H1 (cell line): ENCODE measurements at regions not wholly inside any gene's neighbourhood (a gene's known extent, or its start where the extent isn't known, plus 50 kb on each side); places are given as distances from the start of the nearest gene placed in this dataset.

ENCODE experiments used
- CTCF ChIA-PET: fragments of 300-600 bp; sonication (Branson Sonifier 250); formaldehyde crosslinking; loops from one replicate; lab custom pipeline; 2021; ENCODE audit not compliant: partially characterized antibody; lab: Charles Lee
- POLR2A ChIA-PET: fragments of 300-600 bp; sonication (Branson Sonifier 250); formaldehyde crosslinking; loops from one replicate; lab custom pipeline; 2021; ENCODE audit warnings: inconsistent platforms; ENCODE audit not compliant: partially characterized antibody; lab: Charles Lee
- DNase-seq, 2 experiments: peaks; one replicate each; pipeline versions ENCODE4 v3.0.0 to v3.0.0-alpha.2; 2010 to 2022; ENCODE audit warnings: low spot score in 2 of 2, low read depth in 1 of 2, mixed read lengths in 1 of 2
- FAIRE-seq: peaks from 2 replicates; lab custom pipeline; 2011; peaks lifted over from hg19 to GRCh38; lab: Jason Lieb, UNC
- H2AFZ ChIP-seq: 2 replicates; pipeline ENCODE4 v1.8.1; 2012; ENCODE audit warnings: low read length, inconsistent platforms
- H2AK5ac ChIP-seq: 2 replicates; pipeline ENCODE4 v1.6.1; 2013; ENCODE audit warnings: low read depth, low read length
- H2BK120ac ChIP-seq: replicated peaks from 2 replicates; pipeline ENCODE3; 2013; ENCODE audit warnings: low read depth, low read length, inconsistent platforms
- H2BK12ac ChIP-seq: 2 replicates; pipeline ENCODE4 v1.6.1; 2013; ENCODE audit warnings: low read depth, low read length
- H2BK15ac ChIP-seq: 2 replicates; pipeline ENCODE4 v1.6.1; 2013; ENCODE audit warnings: low read length
- H2BK20ac ChIP-seq: 2 replicates; pipeline ENCODE4 v1.6.1; 2013; ENCODE audit warnings: low read length
- H2BK5ac ChIP-seq: 2 replicates; pipeline ENCODE4 v1.6.1; 2013; ENCODE audit warnings: low read depth, low read length
- H3K14ac ChIP-seq: 2 replicates; pipeline ENCODE4 v1.6.1; 2013; ENCODE audit warnings: inconsistent platforms; ENCODE audit not compliant: insufficient read length
- H3K18ac ChIP-seq: 2 replicates; pipeline ENCODE4 v1.6.1; 2013; ENCODE audit warnings: low read length; ENCODE audit errors: extremely low read depth
- H3K23ac ChIP-seq: 2 replicates; pipeline ENCODE4 v1.6.1; 2013; ENCODE audit warnings: inconsistent platforms; ENCODE audit not compliant: insufficient read length
- H3K23me2 ChIP-seq: 2 replicates; pipeline ENCODE4 v1.6.1; 2013; ENCODE audit warnings: low read depth, low read length
- H3K27ac ChIP-seq: 2 replicates; pipeline ENCODE4 v1.6.1; 2011; ENCODE audit warnings: low read depth, low read length, inconsistent platforms
- H3K27me3 ChIP-seq, 4 experiments: replicated peaks in 1 of 4; 1 replicate in 1 of 4; 2 replicates in 3 of 4; pipeline versions ENCODE4 v1.6.1 to v1.8.1; 2011 to 2013; ENCODE audit warnings: low read length in 3 of 4, mild to moderate bottlenecking in 3 of 4, inconsistent platforms in 2 of 4, mixed read lengths in 2 of 4, moderate library complexity in 1 of 4; ENCODE audit not compliant: control insufficient read depth in 3 of 4, insufficient read depth in 3 of 4; ENCODE audit errors: extremely low read depth in 1 of 4
- H3K36me3 ChIP-seq, 4 experiments: 2 replicates each; pipeline versions ENCODE4 v1.6.1 to v1.8.1; 2011 to 2013; ENCODE audit warnings: mild to moderate bottlenecking in 4 of 4, low read length in 3 of 4, moderate library complexity in 2 of 4, control low read depth in 1 of 4, inconsistent platforms in 1 of 4; ENCODE audit not compliant: insufficient read depth in 4 of 4, control insufficient read depth in 2 of 4
- H3K4ac ChIP-seq: replicated peaks from 2 replicates; pipeline ENCODE3; 2013; ENCODE audit warnings: low read length, low read depth, mixed read lengths, inconsistent platforms; ENCODE audit not compliant: insufficient read length
- H3K4me1 ChIP-seq, 4 experiments: replicated peaks in 1 of 4; 1 replicate in 1 of 4; 2 replicates in 3 of 4; pipeline versions ENCODE4 v1.6.1 to v1.8.1; 2011 to 2013; ENCODE audit warnings: low read length in 3 of 4, inconsistent platforms in 2 of 4, mixed read lengths in 1 of 4; ENCODE audit not compliant: insufficient read depth in 4 of 4, control insufficient read depth in 3 of 4
- H3K4me2 ChIP-seq, 2 experiments: 2 replicates each; pipeline versions ENCODE4 v1.6.1 to v1.8.1; 2011 to 2013; ENCODE audit warnings: low read depth in 2 of 2, low read length in 2 of 2, control low read depth in 1 of 2, inconsistent platforms in 1 of 2, mild to moderate bottlenecking in 1 of 2; ENCODE audit not compliant: insufficient read depth in 1 of 2
- H3K4me3 ChIP-seq, 4 experiments: fragments of 200-600, 300-600 bp in 1 of 4; sonication (generic), shearing (Covaris generic), sonication (Bioruptor Twin) in 1 of 4; 2 replicates each; pipeline versions ENCODE4 v1.5.1 to v1.8.1; 2011 to 2016; ENCODE audit warnings: low read length in 4 of 4, low read depth in 3 of 4, control low read depth in 2 of 4, inconsistent platforms in 2 of 4, mild to moderate bottlenecking in 2 of 4, mixed read lengths in 1 of 4, moderate library complexity in 1 of 4; ENCODE audit not compliant: insufficient read depth in 2 of 4; ENCODE audit errors: extremely low read depth in 1 of 4
- H3K56ac ChIP-seq: replicated peaks from 2 replicates; pipeline ENCODE3; 2013; ENCODE audit warnings: low read depth, mild to moderate bottlenecking, mixed read lengths, low read length, inconsistent platforms; ENCODE audit not compliant: insufficient read length
- H3K79me1 ChIP-seq: 2 replicates; pipeline ENCODE4 v1.6.1; 2013; ENCODE audit warnings: low read depth, low read length, control low read depth
- H3K79me2 ChIP-seq, 2 experiments: 2 replicates each; pipeline versions ENCODE4 v1.6.1 to v1.8.1; 2012 to 2013; ENCODE audit warnings: low read length in 2 of 2, mild to moderate bottlenecking in 2 of 2, inconsistent platforms in 1 of 2; ENCODE audit not compliant: insufficient read depth in 2 of 2, control insufficient read depth in 1 of 2
- H3K9ac ChIP-seq, 4 experiments: replicated peaks in 1 of 4; 1 replicate in 1 of 4; 2 replicates in 3 of 4; pipeline versions ENCODE4 v1.6.1 to v1.8.1; 2011 to 2013; ENCODE audit warnings: low read depth in 3 of 4, low read length in 3 of 4, control low read depth in 2 of 4, mild to moderate bottlenecking in 2 of 4, moderate library complexity in 2 of 4, inconsistent platforms in 1 of 4; ENCODE audit errors: extremely low read depth in 1 of 4
- H3K9me3 ChIP-seq, 2 experiments: 2 replicates each; pipeline versions ENCODE4 v1.6.1 to v1.8.1; 2012 to 2013; ENCODE audit warnings: mild to moderate bottlenecking in 2 of 2, moderate library complexity in 2 of 2, control low read depth in 1 of 2, inconsistent platforms in 1 of 2, low read depth in 1 of 2, low read length in 1 of 2, mixed read lengths in 1 of 2; ENCODE audit not compliant: insufficient read depth in 2 of 2
- H4K20me1 ChIP-seq, 2 experiments: replicated peaks in 1 of 2; 2 replicates each; pipeline versions ENCODE3 to v1.8.1; 2011 to 2013; ENCODE audit warnings: inconsistent platforms in 2 of 2, low read length in 2 of 2, mild to moderate bottlenecking in 1 of 2; ENCODE audit not compliant: insufficient read depth in 2 of 2, control insufficient read depth in 1 of 2
- H4K5ac ChIP-seq: 2 replicates; pipeline ENCODE4 v1.6.1; 2013; ENCODE audit warnings: low read length, low read depth, mixed read lengths, inconsistent platforms; ENCODE audit not compliant: insufficient read length
- H4K8ac ChIP-seq: 2 replicates; pipeline ENCODE4 v1.8.0; 2013; ENCODE audit warnings: mild to moderate bottlenecking, moderate library complexity, low read length, inconsistent platforms; ENCODE audit not compliant: insufficient read depth; ENCODE audit errors: extremely low read depth
- H4K91ac ChIP-seq: replicated peaks from 2 replicates; pipeline ENCODE3; 2013; ENCODE audit warnings: low read length, mixed read lengths, inconsistent platforms; ENCODE audit not compliant: insufficient read length
- ATF2 ChIP-seq: IDR thresholded peaks from 2 replicates; pipeline ENCODE4 v1.6.1; 2012; ENCODE audit warnings: low read length, inconsistent platforms
- BACH1 ChIP-seq: IDR thresholded peaks from 2 replicates; pipeline ENCODE4 v1.6.1; 2012; ENCODE audit warnings: low read length, improper control_type of control experiment
- BRCA1 ChIP-seq: IDR thresholded peaks from 2 replicates; pipeline ENCODE4 v1.6.1; 2012; ENCODE audit warnings: low read depth, low read length, improper control_type of control experiment
- CHD1 ChIP-seq: IDR thresholded peaks from 2 replicates; pipeline ENCODE4 v1.6.1; 2012; ENCODE audit warnings: low read depth, low read length, improper control_type of control experiment
- CTBP2 ChIP-seq: IDR thresholded peaks from 2 replicates; pipeline ENCODE4 v1.7.0; 2011; ENCODE audit warnings: borderline replicate concordance, mild to moderate bottlenecking, moderate library complexity, mixed read lengths, low read length; ENCODE audit not compliant: insufficient read depth, insufficient read length
- EGR1 ChIP-seq: IDR thresholded peaks from 2 replicates; pipeline ENCODE4 v1.6.1; 2011; ENCODE audit warnings: low read depth, low read length, borderline replicate concordance
- EZH2 ChIP-seq: fragments of 200-600 bp; sonication (generic); IDR thresholded peaks from 2 replicates; pipeline ENCODE4 v1.7.1; 2012; ENCODE audit warnings: low read depth, mild to moderate bottlenecking, moderate library complexity, low read length, inconsistent platforms; ENCODE audit not compliant: severe bottlenecking
- FOSL1 ChIP-seq: IDR thresholded peaks from 2 replicates; pipeline ENCODE4 v1.6.1; 2011; ENCODE audit warnings: mild to moderate bottlenecking, low read depth, low read length, moderate library complexity; ENCODE audit not compliant: insufficient read depth
- HDAC2 ChIP-seq, 2 experiments: fragments of 300-600 bp in 1 of 2; sonication (generic) in 1 of 2; IDR thresholded peaks; 2 replicates each; pipeline ENCODE4 v1.6.1; 2011 to 2012; ENCODE audit warnings: low read depth in 2 of 2, low read length in 2 of 2, mild to moderate bottlenecking in 2 of 2, moderate library complexity in 2 of 2, borderline replicate concordance in 1 of 2, inconsistent platforms in 1 of 2
- JUND ChIP-seq: IDR thresholded peaks from 2 replicates; pipeline ENCODE4 v1.6.1; 2011; ENCODE audit warnings: mild to moderate bottlenecking, improper control_type of control experiment, low read length
- SP2 ChIP-seq: IDR thresholded peaks from 2 replicates; pipeline ENCODE4 v1.6.1; 2012; ENCODE audit warnings: mild to moderate bottlenecking, low read length, inconsistent platforms
- TAF1 ChIP-seq: IDR thresholded peaks from 2 replicates; pipeline ENCODE4 v1.6.1; 2011; ENCODE audit warnings: mild to moderate bottlenecking, low read depth, low read length
- TAF7 ChIP-seq: optimal IDR thresholded peaks from 2 replicates; pipeline ENCODE3; 2011; ENCODE audit warnings: low read depth, mild to moderate bottlenecking, inconsistent platforms, low read length, moderate library complexity, borderline replicate concordance
- TBP ChIP-seq: IDR thresholded peaks from 2 replicates; pipeline ENCODE4 v1.6.1; 2011; ENCODE audit warnings: low read depth, low read length, improper control_type of control experiment
- WGBS, 2 experiments: shearing (Covaris generic) in 1 of 2; methylation state at CpG; one replicate each; pipeline versions ENCODE4 v1.1.6 to v1.1.7; 2013 to 2015; ENCODE audit warnings: low lambda C conversion rate in 2 of 2, mixed read lengths in 2 of 2, inconsistent platforms in 1 of 2, low coverage in 1 of 2, missing lambda C conversion rate in 1 of 2; ENCODE audit not compliant: insufficient replicate concordance in 2 of 2, insufficient coverage in 1 of 2, insufficient read length in 1 of 2; ENCODE audit errors: extremely low coverage in 1 of 2, missing lambda C conversion rate in 1 of 2; 5-methylcytosine and 5-hydroxymethylcytosine counted together

- 92% methylated on average over 1 of the region's 1 CpG; no CpG with 5 or more reads in 1 of the 2 experiments for WGBS, 2 experiments
- H3K4ac ChIP-seq, result no peak overlapping the region
- ChIA-PET POLR2A (interaction anchor here (0.8 kb wide), 1 partner anchor 76 kb away, joined by 3 read pairs; no protein-coding TSS in a partner anchor), CTCF (no interaction called here)
- no peaks in the 10 kb centered on the region for H3K79me1 ChIP-seq
- no peaks in the 10 kb centered on the region for H3K79me2 ChIP-seq
- H4K91ac ChIP-seq, result no peak overlapping the region
- no peak overlapping the region for H3K14ac ChIP-seq
- no peak overlapping the region for H2AK5ac ChIP-seq
- H3K56ac ChIP-seq, result no peak overlapping the region
- no peak overlapping the region for H4K8ac ChIP-seq
- no peaks in the 10 kb centered on the region for H3K9me3 ChIP-seq
- no peak overlapping the region for H3K4me2 ChIP-seq
- no peaks in the 10 kb centered on the region for H3K23me2 ChIP-seq
- no peak overlapping the region for H2BK12ac ChIP-seq
- no peak overlapping the region for H2BK15ac ChIP-seq
- DNase-seq (no peak), FAIRE-seq (no peak)
- no peaks in the 10 kb centered on the region for H4K20me1 ChIP-seq
- H3K18ac ChIP-seq, result no peak overlapping the region
- H3K23ac ChIP-seq, result no peak overlapping the region
- H3K9ac ChIP-seq, result no peak overlapping the region
- H4K5ac ChIP-seq, result no peak overlapping the region
- no peak overlapping the region for H2BK120ac ChIP-seq
- no peaks in the 10 kb centered on the region for H3K36me3 ChIP-seq
- no peak overlapping the region for H2AFZ ChIP-seq
- no peaks in the 10 kb centered on the region for H3K27me3 ChIP-seq
- H3K4me3 ChIP-seq, result no peak overlapping the region
- no peak overlapping the region for H2BK5ac ChIP-seq
- H3K4me1 ChIP-seq, result no peaks in the 10 kb centered on the region
- H2BK20ac ChIP-seq, result no peak overlapping the region
- H3K27ac ChIP-seq, result no peak overlapping the region
- no peak for TF ChIP-seq CTBP2
- no peak for TF ChIP-seq EGR1
- no peak for TF ChIP-seq JUND
- no peak for TF ChIP-seq CHD1
- no peak for TF ChIP-seq ATF2
- TF ChIP-seq SP2, result no peak
- TF ChIP-seq TAF1, result no peak
- no peak for TF ChIP-seq TBP
- TF ChIP-seq HDAC2 (IDR thresholded peaks at IDR 0.05; ENCODE audit: borderline replicate concordance in 1 of 2, low read depth in 2 of 2, low read length in 2 of 2), result no peak
- TF ChIP-seq TAF7, result no peak
- no peak for TF ChIP-seq BRCA1
- no peak for TF ChIP-seq BACH1
- TF ChIP-seq FOSL1, result no peak
- TF ChIP-seq EZH2, result no peak
These were observed 119.5 kb downstream of the LRRN1 start for GRCh38 chr3:3918763-3919162.
